ENCODE measurements at regions not wholly inside any gene's neighbourhood (a gene's known extent, or its start where the extent isn't known, plus 50 kb on each side); places are given as distances from the start of the nearest gene placed in this dataset.

DNA sequence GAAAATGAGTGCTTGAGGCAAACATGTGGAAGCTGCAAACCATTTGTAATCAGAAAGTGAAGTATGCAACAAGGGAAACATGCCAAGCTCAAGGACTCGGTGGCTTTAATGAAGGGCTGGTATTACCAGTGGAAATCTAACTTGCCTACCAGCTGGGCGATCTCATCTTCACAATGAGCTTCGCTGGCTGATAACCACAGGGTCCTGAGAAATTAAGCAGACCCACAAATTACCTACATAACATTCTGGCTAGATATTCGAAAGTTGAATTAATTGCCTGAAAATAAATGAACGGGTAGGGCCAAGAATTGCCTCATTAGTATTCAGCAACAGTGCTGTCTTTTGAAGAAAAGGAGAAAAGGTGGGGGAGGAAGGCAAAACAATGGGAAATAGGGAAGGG lies 439.4 kb downstream of the PDZRN4 start:
- H3K36me3 ChIP-seq (ENCODE audit: control insufficient read depth, insufficient read depth, low read length), result no peaks in the 10 kb centered on the region
- no peaks in the 10 kb centered on the region for H3K27me3 ChIP-seq (ENCODE audit: control insufficient read depth, insufficient read depth, low read length)
- TF ChIP-seq, protein P1, sequence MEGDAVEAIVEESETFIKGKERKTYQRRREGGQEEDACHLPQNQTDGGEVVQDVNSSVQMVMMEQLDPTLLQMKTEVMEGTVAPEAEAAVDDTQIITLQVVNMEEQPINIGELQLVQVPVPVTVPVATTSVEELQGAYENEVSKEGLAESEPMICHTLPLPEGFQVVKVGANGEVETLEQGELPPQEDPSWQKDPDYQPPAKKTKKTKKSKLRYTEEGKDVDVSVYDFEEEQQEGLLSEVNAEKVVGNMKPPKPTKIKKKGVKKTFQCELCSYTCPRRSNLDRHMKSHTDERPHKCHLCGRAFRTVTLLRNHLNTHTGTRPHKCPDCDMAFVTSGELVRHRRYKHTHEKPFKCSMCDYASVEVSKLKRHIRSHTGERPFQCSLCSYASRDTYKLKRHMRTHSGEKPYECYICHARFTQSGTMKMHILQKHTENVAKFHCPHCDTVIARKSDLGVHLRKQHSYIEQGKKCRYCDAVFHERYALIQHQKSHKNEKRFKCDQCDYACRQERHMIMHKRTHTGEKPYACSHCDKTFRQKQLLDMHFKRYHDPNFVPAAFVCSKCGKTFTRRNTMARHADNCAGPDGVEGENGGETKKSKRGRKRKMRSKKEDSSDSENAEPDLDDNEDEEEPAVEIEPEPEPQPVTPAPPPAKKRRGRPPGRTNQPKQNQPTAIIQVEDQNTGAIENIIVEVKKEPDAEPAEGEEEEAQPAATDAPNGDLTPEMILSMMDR (IDR thresholded peaks at IDR 0.05; ENCODE audit: insufficient read depth, low read length, poor library complexity, severe bottlenecking), result no peak
- no peak for DNase-seq (ENCODE audit: low read depth)
- no peak overlapping the region for H3K4me3 ChIP-seq (ENCODE audit: low read depth, low read length)

DNA sequence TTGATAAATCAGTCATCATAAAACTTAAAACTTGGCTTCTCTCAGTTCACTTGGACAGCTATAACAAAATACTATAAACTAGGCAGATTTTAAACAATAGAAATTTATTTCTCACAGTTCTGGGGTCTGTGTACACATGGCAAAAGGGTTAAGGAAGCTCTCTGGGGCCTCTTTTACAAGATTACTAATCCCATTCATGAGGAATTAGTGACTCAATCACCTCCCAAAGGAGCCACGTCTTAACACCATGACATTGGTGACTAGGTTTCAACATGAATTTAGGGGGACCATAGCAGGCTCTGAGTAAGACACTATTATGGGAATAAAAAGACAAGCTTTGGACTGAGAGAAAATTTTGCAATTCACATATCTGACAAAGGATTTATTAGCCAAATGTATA lies 436.5 kb downstream of the PDZRN4 start:
- Histone ChIP-seq H3K36me3 (ENCODE audit: control insufficient read depth, insufficient read depth, low read length) (no peaks in the 10 kb centered on the region), H3K4me3 (ENCODE audit: low read depth, low read length) (no peak overlapping the region), H3K27me3 (ENCODE audit: control insufficient read depth, insufficient read depth, low read length) (no peaks in the 10 kb centered on the region)
- TF ChIP-seq, protein P1 (IDR thresholded peaks at IDR 0.05; ENCODE audit: insufficient read depth, low read length, poor library complexity, severe bottlenecking), result no peak
- no peak for DNase-seq (ENCODE audit: low read depth)
